T-helper 17 cell (primary cell): ENCODE measurements at regions not wholly inside any gene's neighbourhood (a gene's known extent, or its start where the extent isn't known, plus 50 kb on each side); places are given as distances from the start of the nearest gene placed in this dataset.

ENCODE experiments used
- ATAC-seq: fragments of 150-1000 bp; cut with Tn5 transposase; 2 replicates; pipeline ENCODE4 v1.10.0; 2021; ENCODE audit warnings: mild to moderate bottlenecking, moderate library complexity
- DNase-seq, 3 donors: peaks; one replicate each; pipeline versions ENCODE4 v3.0.0 to v3.0.0-alpha.2; 2020 to 2021
- H3K9me3 ChIP-seq: one replicate; pipeline ENCODE4 v1.7.0; 2013; ENCODE audit warnings: low read length, mild to moderate bottlenecking; ENCODE audit not compliant: control insufficient read depth, poor library complexity, severe bottlenecking
- H3K27ac Mint-ChIP-seq: one replicate; pipeline ENCODE4 v1.8.0; 2022; ENCODE audit warnings: mild to moderate bottlenecking, moderate library complexity, mixed read lengths
- H3K27me3 Mint-ChIP-seq: one replicate; pipeline ENCODE4 v1.8.0; 2022; ENCODE audit warnings: mixed read lengths
- H3K36me3 Mint-ChIP-seq: one replicate; pipeline ENCODE4 v1.8.0; 2022; ENCODE audit warnings: low read depth, mixed read lengths
- H3K4me1 Mint-ChIP-seq: one replicate; pipeline ENCODE4 v1.8.0; 2022; ENCODE audit warnings: mild to moderate bottlenecking, mixed read lengths
- H3K4me3 Mint-ChIP-seq: one replicate; pipeline ENCODE4 v1.8.0; 2022; ENCODE audit warnings: mild to moderate bottlenecking, moderate library complexity, mixed read lengths

GRCh38 chr2:133737242-133737993 lies 169.2 kb upstream of the NCKAP5 start:
- no peak overlapping the region for H3K27ac Mint-ChIP-seq
- no peak for ATAC-seq
- H3K4me1 Mint-ChIP-seq: no peaks in the 10 kb centered on the region
- no peak overlapping the region for H3K4me3 Mint-ChIP-seq
- H3K36me3 Mint-ChIP-seq: no peaks in the 10 kb centered on the region
- H3K27me3 Mint-ChIP-seq: peaks cover 11% of the 10 kb centered on the region
- H3K9me3 ChIP-seq: no peaks in the 10 kb centered on the region
- DNase-seq: no peak

- Mint-ChIP-seq H3K36me3 (no peaks in the 10 kb centered on the region), H3K4me1 (no peaks in the 10 kb centered on the region), H3K27me3 (peaks cover 12% of the 10 kb centered on the region), H3K4me3 (no peak overlapping the region), H3K27ac (no peak overlapping the region)
- ATAC-seq: no peak
- DNase-seq: no peak
- no peaks in the 10 kb centered on the region for H3K9me3 ChIP-seq
These were observed 170.8 kb upstream of the NCKAP5 start for GRCh38 chr2:133739039-133739438.

- H3K27ac Mint-ChIP-seq: no peak overlapping the region
These were observed 172.2 kb upstream of the NCKAP5 start for GRCh38 chr2:133740500-133740899.

GRCh38 chr2:133748007-133748700 lies 179.9 kb upstream of the NCKAP5 start:
- H3K4me3 Mint-ChIP-seq: no peak overlapping the region
- ATAC-seq (no peak), DNase-seq (no peak)
- no peaks in the 10 kb centered on the region for H3K36me3 Mint-ChIP-seq
- H3K4me1 Mint-ChIP-seq: no peaks in the 10 kb centered on the region
- H3K27ac Mint-ChIP-seq: no peak overlapping the region
- H3K27me3 Mint-ChIP-seq: peaks cover 32% of the 10 kb centered on the region
- no peaks in the 10 kb centered on the region for H3K9me3 ChIP-seq

More at GRCh38 chr2:133740500-133740899, 172.2 kb upstream of the NCKAP5 start:
- ATAC-seq: no peak
- no peak for DNase-seq
- no peaks in the 10 kb centered on the region for H3K9me3 ChIP-seq
- H3K36me3 Mint-ChIP-seq: no peaks in the 10 kb centered on the region
- H3K27me3 Mint-ChIP-seq: peaks cover 7% of the 10 kb centered on the region
- no peaks in the 10 kb centered on the region for H3K4me1 Mint-ChIP-seq
- no peak overlapping the region for H3K4me3 Mint-ChIP-seq

- Mint-ChIP-seq H3K27ac (no peak overlapping the region), H3K36me3 (no peaks in the 10 kb centered on the region), H3K4me1 (no peaks in the 10 kb centered on the region), H3K27me3 (peaks cover 34% of the 10 kb centered on the region), H3K4me3 (no peak overlapping the region)
- H3K9me3 ChIP-seq: no peaks in the 10 kb centered on the region
- ATAC-seq: no peak
- DNase-seq: no peak
These were observed 185.4 kb upstream of the NCKAP5 start for GRCh38 chr2:133753665-133754064.

GRCh38 chr2:133755480-133756300 lies 187.4 kb upstream of the NCKAP5 start:
- Mint-ChIP-seq H3K27me3 (peaks cover 22% of the 10 kb centered on the region), H3K4me1 (no peaks in the 10 kb centered on the region), H3K36me3 (no peaks in the 10 kb centered on the region), H3K4me3 (no peak overlapping the region), H3K27ac (no peak overlapping the region)
- ATAC-seq (no peak), DNase-seq (no peak)
- H3K9me3 ChIP-seq: no peaks in the 10 kb centered on the region

- ATAC-seq (no peak), DNase-seq (no peak)
- no peak overlapping the region for H3K27ac Mint-ChIP-seq
These were observed 188.6 kb upstream of the NCKAP5 start for GRCh38 chr2:133756833-133757232.

GRCh38 chr2:133760376-133760775 lies 192.1 kb upstream of the NCKAP5 start:
- Mint-ChIP-seq H3K27me3 (peaks cover 33% of the 10 kb centered on the region), H3K36me3 (no peaks in the 10 kb centered on the region), H3K27ac (no peak overlapping the region), H3K4me3 (no peak overlapping the region), H3K4me1 (no peaks in the 10 kb centered on the region)
- no peak for ATAC-seq
- H3K9me3 ChIP-seq: no peaks in the 10 kb centered on the region
- DNase-seq: no peak

More at GRCh38 chr2:133756833-133757232, 188.6 kb upstream of the NCKAP5 start:
- Mint-ChIP-seq H3K27me3 (peaks cover 16% of the 10 kb centered on the region), H3K4me3 (no peak overlapping the region), H3K4me1 (no peaks in the 10 kb centered on the region), H3K36me3 (no peaks in the 10 kb centered on the region)
- no peaks in the 10 kb centered on the region for H3K9me3 ChIP-seq

- ATAC-seq: no peak
- H3K9me3 ChIP-seq: no peaks in the 10 kb centered on the region
- Mint-ChIP-seq H3K27ac (no peak overlapping the region), H3K27me3 (peaks cover 22% of the 10 kb centered on the region), H3K36me3 (no peaks in the 10 kb centered on the region), H3K4me1 (no peaks in the 10 kb centered on the region), H3K4me3 (no peak overlapping the region)
- DNase-seq: no peak
These were observed 197.4 kb upstream of the NCKAP5 start for GRCh38 chr2:133765658-133766057.

- DNase-seq (no peak), ATAC-seq (no peak)
- Mint-ChIP-seq H3K4me1 (no peaks in the 10 kb centered on the region), H3K27ac (no peak overlapping the region), H3K4me3 (no peak overlapping the region), H3K27me3 (peaks cover 22% of the 10 kb centered on the region), H3K36me3 (no peaks in the 10 kb centered on the region)
- no peaks in the 10 kb centered on the region for H3K9me3 ChIP-seq
These were observed 198.0 kb upstream of the NCKAP5 start for GRCh38 chr2:133766164-133766832.

- ATAC-seq (no peak), DNase-seq (no peak)
- no peaks in the 10 kb centered on the region for H3K9me3 ChIP-seq
- no peak overlapping the region for H3K27ac Mint-ChIP-seq
- H3K36me3 Mint-ChIP-seq: no peaks in the 10 kb centered on the region
- no peak overlapping the region for H3K4me3 Mint-ChIP-seq
- H3K4me1 Mint-ChIP-seq: no peaks in the 10 kb centered on the region
- peaks cover 17% of the 10 kb centered on the region for H3K27me3 Mint-ChIP-seq
These were observed 200.0 kb upstream of the NCKAP5 start for GRCh38 chr2:133768256-133768655.

GRCh38 chr2:133768658-133769435 lies 200.6 kb upstream of the NCKAP5 start:
- DNase-seq: no peak
- Mint-ChIP-seq H3K36me3 (no peaks in the 10 kb centered on the region), H3K4me3 (no peak overlapping the region), H3K27me3 (peaks cover 16% of the 10 kb centered on the region), H3K27ac (no peak overlapping the region), H3K4me1 (no peaks in the 10 kb centered on the region)
- ATAC-seq: no peak
- H3K9me3 ChIP-seq: no peaks in the 10 kb centered on the region
